Embryonic facial prominence (tissue), 1 donor: ENCODE measurements at regions not wholly inside any gene's neighbourhood (a gene's known extent, or its start where the extent isn't known, plus 50 kb on each side); places are given as distances from the start of the nearest gene placed in this dataset.
"Not testable (repeated sequence)": the region's sequence is repeated elsewhere in the genome, so short reads cannot be mapped to it uniquely, and the experiment has no call there.

ENCODE experiments used
- DNase-seq: peaks from one replicate; pipeline ENCODE4 v3.0.0-alpha.2; 2016; ENCODE audit errors: extremely low spot score

DNA sequence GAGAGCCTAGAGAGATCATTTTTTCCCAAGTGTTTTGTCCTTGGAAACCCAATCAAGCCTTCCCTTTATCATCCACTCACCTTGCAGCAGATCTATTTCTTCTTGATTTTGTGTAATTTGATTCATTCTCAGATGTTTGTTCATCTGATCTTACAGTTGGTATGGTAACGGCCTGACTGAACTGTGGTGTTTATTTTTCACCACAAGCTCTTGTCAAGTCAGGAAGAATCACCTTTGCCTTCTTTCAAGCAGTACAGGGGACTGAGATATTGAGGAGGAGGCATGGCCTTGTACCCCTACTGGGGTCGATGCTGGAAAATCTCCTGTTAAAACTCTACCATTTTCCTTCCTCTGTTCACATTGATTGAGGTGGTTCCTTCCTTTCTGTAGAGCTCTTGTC lies 361.4 kb upstream of the CFAP20DC start:
- DNase-seq: no peak

DNA sequence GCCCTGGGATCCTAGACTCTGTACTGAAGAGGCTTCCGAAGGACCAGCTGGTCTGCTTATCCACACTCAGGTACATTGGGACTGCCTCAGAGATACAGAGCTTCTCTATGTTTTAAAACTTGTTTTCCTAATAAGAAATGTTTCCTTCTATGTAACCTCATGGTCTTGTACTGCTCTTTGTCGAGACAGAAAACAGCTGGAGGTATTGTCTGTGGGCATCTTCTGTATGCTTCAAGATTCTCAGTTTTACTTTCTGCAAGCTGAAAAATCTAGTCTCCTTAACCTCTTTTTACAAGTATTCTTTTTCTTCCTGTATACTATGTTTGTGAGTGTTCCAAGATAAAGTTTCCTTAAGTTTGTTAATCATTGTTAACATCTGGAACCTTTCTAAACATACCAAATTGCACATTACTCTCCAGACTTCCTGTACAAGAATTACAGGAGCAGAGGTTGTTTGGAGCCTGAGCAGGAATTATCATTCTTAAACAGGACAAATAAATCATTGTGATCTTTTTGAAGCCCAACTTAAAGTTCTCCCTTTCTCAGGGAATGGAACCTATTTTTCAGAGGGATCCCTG lies 358.3 kb upstream of the CFAP20DC start:
- DNase-seq: no peak

DNA sequence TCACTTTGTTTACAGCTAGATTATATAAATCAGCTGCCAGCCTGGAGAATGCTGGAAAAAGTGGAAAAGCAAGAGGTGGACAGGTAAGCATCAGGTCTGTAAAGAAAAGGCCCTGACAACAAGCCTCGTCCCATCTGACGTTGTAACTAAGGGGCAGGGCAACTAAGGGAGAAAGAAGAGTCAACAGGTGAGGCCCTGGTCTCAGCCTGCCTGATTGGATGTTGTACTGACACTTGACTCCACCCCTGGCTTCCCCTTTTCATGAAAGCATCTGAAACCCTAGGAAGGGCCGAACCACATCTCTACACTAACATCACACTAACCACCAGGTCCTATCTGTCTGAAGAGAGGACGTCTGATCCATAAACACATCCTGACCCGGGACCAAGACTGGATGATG lies 357.6 kb upstream of the CFAP20DC start:
- no peak for DNase-seq

DNA sequence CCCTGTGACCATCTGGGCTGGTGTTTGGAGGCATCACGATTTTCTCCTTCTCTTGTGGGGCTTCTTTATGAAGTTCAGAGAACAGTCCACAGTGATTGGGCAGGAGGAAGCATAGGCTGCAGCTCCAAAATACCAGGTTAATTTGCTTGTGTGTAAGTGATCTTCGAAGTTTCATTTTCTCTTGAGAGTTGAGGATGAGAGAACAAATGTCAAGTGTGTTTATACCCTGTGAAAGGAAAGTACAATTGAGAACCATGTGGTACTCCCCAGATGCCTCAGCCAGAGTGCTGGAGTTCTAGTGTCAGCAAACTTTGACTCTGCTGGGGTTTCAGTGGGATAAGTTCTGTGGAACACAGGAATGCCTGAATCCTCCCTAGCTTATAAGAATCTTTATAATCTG lies 357.1 kb upstream of the CFAP20DC start:
- DNase-seq: no peak

DNA sequence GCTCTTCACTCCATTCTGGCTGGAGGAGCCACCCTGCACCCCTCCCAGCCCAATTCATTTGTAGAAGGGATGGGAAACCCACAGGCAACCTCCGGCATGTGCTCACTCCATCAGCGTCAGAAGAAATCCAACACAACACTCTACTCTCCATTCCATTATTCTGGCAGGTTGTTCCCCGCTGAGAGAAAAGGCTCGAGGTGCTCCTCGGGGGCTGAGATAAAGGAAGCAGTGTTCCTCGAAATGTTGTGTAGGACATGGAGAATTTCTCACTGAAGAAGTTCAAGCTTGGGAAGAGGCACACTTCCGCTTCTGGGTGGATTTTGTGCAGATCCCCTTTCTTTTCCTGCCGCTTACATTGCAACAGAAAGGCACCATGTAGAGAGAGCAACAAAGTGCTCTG lies 355.0 kb upstream of the CFAP20DC start:
- DNase-seq: no peak

DNA sequence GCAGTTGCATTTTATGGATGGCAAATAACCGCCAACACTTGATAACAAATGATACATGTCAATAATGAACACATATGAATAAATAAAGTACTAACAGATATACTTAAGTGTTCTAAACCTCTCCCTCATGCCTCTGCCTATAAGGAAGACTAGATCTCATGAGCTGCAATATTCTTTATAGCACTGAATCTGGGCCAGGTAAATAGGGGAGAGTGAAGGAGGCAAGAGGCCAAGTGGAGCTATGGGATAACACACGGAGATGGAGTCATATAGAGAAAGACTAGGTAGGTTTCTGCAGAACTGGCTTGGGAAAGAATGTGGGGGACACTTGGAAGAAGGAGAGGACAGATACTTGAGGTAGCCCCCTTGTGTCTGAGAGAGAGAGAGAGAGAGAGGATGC lies 354.2 kb upstream of the CFAP20DC start:
- DNase-seq: no peak

DNA sequence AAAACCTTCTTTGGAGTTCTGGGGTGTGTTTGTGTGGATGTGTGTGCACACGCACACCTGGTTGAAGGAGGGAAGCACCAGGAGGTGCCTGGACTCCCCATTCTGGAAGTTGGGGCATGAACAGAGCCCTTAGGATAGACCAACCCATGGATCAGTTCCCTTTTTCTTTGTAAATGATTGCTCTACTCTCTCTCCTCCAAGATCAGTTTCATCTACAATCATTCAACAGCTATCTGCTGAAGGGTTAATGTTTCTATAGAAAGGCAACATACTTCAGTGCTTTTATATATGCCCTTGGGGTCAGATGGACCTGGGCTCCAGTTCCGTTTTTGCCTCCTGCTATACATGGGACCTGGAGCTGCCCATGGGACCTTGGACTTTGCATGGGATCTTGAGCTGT lies 352.1 kb upstream of the CFAP20DC start:
- DNase-seq: no peak

DNA sequence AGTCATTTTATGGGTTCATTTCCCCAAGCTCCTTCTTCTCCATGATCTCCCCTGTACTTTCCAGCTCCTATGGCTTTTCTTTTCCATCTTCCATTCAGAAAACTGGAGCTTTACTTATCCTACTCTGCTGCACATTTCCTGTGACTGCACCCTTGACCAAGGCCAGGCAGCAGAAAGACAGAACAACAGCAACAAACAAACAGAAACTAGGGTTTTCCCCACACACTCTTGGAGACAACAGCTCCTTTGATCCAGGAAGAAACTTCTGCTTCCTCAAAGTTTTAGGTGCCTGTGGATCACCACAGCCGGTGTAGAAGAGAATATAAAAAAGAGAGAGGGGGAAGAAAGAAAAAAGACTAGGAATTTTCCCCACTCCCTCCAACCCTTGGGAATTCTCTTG lies 342.3 kb upstream of the CFAP20DC start:
- DNase-seq: no peak

DNA sequence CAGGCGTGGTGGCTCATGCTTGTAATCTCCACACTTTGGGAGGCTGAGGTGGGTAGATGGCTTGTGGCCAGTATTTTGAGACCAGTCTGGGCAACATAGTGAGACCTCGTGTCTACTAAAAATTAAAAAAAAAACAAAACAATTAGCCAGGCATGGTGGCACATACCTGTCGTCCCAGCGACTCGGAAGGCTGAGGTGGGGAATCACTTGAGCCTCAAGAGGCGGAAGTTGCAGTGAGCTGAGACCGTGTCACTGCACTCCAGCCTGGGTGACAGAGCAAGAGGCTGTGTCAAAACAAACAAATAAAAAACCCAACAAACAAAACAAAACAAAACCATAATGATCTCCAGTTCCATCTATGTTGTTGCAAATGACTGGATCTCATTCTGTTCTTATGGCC lies 341.3 kb upstream of the CFAP20DC start:
- no peak for DNase-seq

DNA sequence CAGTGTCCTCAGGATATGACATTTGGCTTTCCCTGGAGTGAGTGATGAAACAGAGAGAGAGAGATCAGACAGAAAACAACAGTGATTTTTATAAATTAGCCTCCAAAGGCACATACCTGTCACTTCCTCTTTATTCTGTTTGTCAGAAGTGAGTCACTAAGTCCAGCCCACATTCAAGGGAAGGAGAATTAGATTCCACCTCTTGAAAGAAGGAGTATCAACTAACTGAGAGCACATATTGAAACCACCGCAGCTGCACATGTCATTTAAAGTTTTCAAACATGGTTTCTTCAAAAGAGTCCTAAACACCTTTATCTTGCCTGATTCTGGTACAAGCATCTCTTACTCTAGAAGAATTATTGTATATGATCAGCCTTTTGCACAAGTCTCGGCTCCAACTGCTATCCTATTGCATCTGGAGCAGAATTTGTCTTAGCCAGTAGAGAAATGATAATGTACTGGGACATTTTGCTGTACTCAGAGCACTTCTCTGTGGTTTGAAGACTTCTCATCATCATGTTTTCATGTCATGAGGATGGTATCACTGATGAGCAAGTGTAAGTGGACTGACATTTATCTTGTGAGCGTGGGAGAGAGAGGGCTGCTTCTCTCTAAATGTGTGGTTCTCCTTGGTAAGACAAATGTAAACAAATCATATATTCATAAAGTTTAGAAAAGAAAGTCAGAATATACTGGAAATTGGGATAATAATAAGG lies 338.9 kb upstream of the CFAP20DC start:
- no peak for DNase-seq

DNA sequence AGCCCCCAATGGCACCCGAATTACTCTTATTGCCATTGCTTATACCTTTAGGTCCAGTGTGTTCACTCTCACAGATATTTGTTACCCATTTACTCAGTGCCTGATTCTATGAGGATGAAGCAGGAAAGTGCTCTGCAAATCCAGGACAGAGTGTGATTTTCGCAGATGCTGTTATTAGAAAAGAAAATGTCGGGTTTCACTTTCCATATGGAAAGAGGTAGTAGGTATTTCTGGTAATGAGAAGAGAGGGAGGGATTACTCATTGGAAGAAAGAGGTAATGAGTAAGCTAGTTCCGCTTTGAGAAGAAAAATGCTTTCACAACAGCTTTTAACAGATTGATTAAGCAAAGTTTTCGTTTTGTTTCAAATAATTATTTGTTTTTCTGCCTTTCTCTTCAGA lies 336.3 kb upstream of the CFAP20DC start:
- DNase-seq: no peak

DNA sequence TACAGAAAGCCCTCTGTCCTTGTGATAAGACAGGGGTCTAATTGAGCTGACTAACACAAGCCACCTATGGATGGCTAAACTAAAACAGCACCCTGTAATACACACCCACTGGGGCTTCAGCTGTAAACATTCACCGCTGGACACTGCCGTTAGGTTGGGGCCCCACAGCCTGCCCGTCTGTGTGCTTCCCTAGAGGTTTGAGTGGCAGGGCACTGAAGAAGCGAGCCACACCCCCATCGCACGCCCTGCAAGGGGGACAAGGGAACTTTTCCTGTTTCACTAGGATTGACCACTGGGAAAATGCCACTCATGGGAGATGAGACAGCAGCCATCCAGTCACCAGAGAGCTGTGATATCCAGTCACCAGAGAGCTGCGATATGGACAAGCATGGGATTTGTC lies 335.7 kb upstream of the CFAP20DC start:
- DNase-seq: no peak

DNA sequence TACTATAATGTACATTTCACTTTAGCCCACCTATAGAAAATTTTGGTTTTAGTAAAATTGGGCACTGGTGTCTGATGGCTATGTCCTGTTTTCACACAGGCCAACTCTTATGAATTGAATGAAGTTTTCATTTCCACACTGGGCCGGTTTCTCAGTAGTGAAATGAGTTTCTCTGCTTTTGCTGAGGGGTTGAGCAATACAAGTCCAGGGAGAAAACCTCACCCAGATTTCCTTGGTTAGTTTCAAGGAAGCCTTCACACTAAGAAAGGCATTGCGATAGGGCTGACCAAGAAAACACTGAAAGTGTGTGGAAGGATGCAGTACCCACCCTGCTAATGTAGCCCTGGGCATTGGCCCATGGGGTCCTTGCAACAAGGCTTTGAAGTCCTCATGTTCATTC lies 331.5 kb upstream of the CFAP20DC start:
- DNase-seq: no peak

DNA sequence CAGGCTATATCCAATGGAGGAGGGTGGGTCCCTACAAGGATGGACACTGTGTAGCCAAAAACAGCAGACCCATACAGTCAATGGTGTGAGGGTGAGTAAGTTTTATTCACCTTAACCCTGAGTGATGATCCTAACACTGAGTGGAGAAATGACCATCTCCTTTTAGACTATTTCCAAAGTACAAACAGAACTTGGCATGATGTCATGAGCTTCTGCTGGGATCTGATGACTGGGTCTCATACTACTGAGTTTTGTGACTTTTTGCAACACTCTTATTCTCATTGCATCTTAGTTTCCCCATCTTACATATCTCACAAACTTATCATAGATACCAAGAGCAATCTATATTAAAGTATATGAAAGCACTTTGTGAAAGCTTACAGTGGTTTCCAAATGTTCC lies 330.3 kb upstream of the CFAP20DC start:
- no peak for DNase-seq

DNA sequence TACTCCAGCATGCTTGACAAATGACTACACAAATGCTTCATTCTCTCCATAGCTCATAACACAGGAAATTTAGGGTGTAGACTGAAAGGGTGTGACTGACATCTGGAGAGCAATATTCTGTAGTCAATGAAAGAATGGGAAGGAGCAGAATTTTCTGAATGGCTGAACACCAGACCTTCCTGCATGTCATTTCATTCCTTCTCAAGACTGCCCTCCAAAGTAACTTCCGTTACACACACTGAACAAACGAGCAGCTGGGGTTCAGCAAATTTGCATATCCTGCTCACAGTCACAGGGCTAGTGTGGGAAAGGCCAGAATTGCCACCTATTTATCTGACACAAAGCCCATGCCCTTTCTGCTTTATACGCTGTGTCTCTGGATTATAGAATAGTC lies 325.0 kb upstream of the CFAP20DC start:
- no peak for DNase-seq

DNA sequence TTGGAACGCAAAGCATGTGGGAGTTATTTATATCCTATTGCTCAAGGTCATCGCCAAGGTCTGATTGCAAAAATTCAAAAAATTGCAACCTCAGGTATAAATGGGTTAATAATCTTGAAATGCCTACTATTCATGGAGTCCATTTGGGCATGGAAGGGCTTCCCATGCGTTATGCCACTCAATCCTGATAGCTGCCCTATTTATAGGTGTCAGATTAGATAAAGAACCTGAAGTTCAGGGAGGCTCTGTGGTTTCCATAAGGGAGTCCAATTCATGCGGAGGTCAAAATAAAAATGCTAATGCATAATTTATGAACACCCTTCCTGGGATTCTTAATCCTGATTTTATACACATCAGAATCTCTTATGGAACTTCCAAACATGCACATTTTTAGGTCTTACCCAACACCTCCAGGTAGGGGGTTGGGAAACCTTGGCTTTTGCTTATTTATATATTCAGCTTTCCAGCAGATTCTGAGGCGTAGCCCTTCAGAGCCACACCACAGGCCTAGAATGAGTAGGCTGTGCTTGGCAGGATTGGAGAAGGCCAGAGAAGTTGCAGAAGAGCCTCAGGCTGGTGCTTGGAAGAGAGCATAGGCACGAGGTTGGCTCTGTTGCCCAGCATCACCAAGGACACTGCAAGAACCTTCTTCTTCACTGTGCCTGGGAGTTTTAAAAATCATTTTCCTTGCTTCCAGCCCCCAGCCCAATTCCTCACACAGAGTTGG lies 324.4 kb upstream of the CFAP20DC start:
- no peak for DNase-seq

DNA sequence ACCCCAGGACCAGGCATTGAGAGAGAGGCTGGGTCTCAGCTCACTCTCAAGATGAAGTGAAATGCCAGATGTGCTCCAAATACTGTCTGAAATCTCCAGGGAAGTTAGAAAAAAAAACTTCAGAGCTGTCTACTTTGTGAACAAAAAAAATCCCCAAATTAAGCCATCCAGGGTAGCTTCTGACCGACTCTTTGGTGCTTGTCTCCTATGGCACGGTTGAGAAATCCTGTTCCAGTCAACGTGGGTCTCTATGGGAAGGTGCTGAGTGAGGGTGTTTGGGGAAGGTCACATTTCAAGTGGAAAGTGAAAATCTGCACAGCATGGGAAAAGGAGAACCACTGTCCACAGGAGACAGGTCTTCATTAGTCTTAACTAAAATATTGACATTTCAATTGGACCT lies 322.5 kb upstream of the CFAP20DC start:
- no peak for DNase-seq

DNA sequence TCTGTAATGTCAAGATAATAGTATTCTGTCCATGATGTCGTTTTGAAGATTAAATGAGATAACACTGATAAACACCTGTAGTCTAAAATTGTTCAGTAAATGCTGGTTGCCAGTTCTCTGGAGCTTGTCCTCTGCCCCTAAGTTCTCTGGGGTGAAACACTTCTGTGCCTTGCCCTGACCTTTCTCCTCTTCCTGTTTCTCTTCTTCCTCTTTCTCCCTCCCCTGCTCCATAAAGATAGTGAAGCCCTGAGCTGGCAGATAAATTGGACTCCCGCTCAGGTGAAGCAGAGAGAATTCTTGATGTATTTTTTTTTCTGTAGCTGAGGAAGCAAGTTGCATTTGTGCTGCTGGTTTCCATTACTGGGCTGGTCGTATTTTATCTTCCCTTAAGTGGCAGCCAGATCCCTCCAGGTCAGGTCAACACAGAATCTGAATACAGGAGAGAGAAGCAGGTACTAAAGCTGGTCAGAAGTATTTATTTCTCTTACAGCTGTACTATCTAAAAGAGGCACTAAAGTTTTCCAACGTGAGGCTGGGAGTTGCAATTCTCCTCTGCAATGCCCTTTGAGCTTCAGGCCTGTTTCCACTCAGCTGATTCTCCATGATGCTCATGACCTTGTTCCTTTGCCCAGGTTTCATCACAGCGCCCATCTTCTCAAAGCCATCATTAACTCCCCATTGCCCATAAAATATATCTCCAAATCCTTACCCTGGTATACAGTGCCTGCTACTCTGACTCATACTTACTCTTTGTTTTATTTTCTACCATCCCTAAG lies 319.3 kb upstream of the CFAP20DC start:
- DNase-seq: no peak

DNA sequence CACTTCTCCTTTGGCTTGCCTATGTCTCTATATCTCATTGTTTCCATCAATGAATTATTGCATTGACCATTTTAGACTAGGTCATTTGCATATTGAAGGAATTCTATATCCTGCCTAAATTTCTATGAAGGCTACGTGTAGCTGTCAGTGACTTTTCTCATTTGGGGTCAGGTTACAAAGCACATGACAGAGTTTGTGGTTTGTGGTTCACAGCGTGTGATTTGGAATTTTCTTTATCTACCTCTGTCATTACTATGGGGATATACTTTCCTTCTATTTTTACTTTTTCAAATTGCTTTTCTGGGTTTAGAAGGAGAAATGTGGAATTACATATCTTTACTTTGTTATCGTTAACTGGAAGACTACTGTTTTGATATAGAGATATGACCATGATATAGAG lies 317.3 kb upstream of the CFAP20DC start:
- DNase-seq: no peak

DNA sequence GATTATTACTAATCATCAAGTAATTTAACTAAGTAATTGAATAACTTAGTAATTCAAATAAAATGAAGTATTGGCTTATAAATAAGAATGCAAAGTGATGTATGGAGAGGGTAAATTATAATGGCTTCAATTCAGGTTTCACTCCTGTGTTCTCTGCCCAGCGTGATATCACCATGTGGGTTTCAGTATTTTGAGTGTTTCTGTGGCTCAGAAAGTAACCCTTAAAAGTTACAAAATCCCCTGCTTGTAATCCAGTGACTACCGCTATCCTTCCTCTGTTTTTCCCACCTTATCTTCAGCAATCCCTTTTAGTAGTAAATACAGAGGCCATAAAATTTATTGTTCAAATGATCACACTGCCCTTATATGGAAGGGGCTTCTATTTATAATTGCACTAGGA lies 316.4 kb upstream of the CFAP20DC start:
- DNase-seq: no peak

DNA sequence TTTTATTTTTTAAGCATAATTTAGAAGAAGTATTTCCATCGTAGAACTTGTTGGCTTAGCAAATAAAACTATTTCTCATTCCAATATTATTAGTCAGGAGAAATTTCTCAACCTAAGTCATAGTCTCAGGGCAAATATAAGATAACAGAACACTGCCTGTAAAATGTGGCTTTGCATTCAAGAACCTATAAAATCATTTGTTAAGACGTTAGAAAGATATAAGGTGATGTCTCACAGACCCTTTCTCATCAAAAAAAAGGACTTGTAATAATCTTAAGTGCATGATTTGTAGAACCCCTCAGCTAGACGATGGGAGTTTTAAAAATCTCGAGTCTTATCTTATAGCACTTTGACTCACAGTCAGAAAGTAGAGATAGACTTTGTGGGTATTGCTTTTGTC lies 314.7 kb upstream of the CFAP20DC start:
- no peak for DNase-seq

DNA sequence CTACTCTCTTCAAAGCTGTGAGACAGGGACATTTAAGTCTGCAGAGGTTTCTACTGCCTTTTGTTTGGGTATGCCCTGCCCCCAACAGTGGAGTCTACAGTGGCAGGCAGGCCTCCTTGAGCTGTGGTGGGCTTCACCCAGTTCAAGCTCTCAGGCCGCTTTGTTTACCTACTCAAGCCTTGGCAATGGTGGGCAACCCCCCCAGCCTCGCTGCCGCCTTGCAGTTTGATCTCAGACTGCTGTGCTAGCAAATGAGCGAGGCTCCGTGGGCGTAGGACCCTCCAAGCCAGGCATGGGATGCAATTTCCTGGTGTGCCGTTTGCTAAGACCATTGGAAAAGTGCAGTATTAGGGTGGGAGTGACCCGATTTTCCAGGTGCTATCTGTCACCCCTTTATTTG lies 310.5 kb upstream of the CFAP20DC start:
- not testable (repeated sequence) for DNase-seq

DNA sequence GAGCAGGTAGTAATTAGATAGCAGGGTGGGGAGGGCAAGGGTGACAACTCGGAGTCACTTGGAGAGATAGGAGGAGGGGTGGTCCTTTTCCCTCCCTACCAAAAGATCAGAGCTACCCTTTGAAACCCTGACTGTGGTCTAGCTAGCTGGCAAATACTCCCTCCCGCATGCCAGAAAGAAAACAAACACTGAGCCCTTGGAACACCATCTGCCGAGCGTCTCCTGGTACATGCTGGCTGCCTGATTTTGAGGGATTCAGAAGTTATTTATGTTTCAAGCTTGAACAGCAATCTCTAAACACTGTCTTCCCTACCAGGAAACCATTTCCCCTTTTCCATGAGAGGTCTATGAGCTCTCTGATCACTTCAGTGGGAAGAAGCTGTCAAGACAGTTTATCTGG lies 291.6 kb upstream of the CFAP20DC start:
- DNase-seq: no peak
